Keratinocyte (primary cell): ENCODE measurements at regions not wholly inside any gene's neighbourhood (a gene's known extent, or its start where the extent isn't known, plus 50 kb on each side); places are given as distances from the start of the nearest gene placed in this dataset.

Source experiments
- DNase-seq: peaks from one replicate; pipeline ENCODE4 v3.0.0-alpha.2; 2011; ENCODE audit warnings: low read depth, missing footprints, low spot score
- FAIRE-seq: peaks from 2 replicates; lab custom pipeline; 2011; peaks lifted over from hg19 to GRCh38; lab: Jason Lieb, UNC
- H2AFZ ChIP-seq: 2 replicates; pipeline ENCODE4 v1.6.0; 2012; ENCODE audit warnings: low read length, control low read depth, inconsistent platforms; ENCODE audit not compliant: control insufficient read depth
- H3K27ac ChIP-seq: 2 replicates; pipeline ENCODE4 v1.5.1; 2011; ENCODE audit warnings: low read length; ENCODE audit not compliant: control insufficient read depth, insufficient read depth
- H3K27me3 ChIP-seq: 3 replicates; pipeline ENCODE4 v1.6.0; 2011; ENCODE audit warnings: low read length; ENCODE audit not compliant: control insufficient read depth, insufficient read depth; ENCODE audit errors: extremely low read depth
- H3K36me3 ChIP-seq, 2 experiments: 2 replicates in 1 of 2; 3 replicates in 1 of 2; pipeline ENCODE4 v1.5.1; 2011; ENCODE audit warnings: low read length in 2 of 2, mild to moderate bottlenecking in 1 of 2; ENCODE audit not compliant: control insufficient read depth in 2 of 2, insufficient read depth in 2 of 2; ENCODE audit errors: extremely low read depth in 1 of 2
- H3K4me1 ChIP-seq: 3 replicates; pipeline ENCODE4 v1.5.1; 2011; ENCODE audit warnings: low read length; ENCODE audit not compliant: control insufficient read depth, insufficient read depth; ENCODE audit errors: extremely low read depth
- H3K4me2 ChIP-seq: 3 replicates; pipeline ENCODE4 v1.6.0; 2011; ENCODE audit warnings: low read depth, low read length; ENCODE audit not compliant: control insufficient read depth, insufficient read depth; ENCODE audit errors: extremely low read depth
- H3K4me3 ChIP-seq, 3 experiments: fragments of 200-600 bp in 1 of 3; sonication (generic) in 1 of 3; 2 replicates in 2 of 3; 3 replicates in 1 of 3; pipeline ENCODE4 v1.5.1; 2011 to 2016; ENCODE audit warnings: low read length in 3 of 3, mild to moderate bottlenecking in 3 of 3, control low read depth in 2 of 3, inconsistent platforms in 1 of 3, low read depth in 1 of 3, mixed read lengths in 1 of 3, mixed run types in 1 of 3, moderate library complexity in 1 of 3; ENCODE audit not compliant: control insufficient read depth in 2 of 3, insufficient read depth in 2 of 3; ENCODE audit errors: extremely low read depth in 1 of 3
- H3K79me2 ChIP-seq: 2 replicates; pipeline ENCODE4 v1.6.0; 2012; ENCODE audit warnings: low read length; ENCODE audit not compliant: control insufficient read depth, insufficient read depth
- H3K9ac ChIP-seq: 3 replicates; pipeline ENCODE4 v1.6.0; 2011; ENCODE audit warnings: low read length; ENCODE audit not compliant: control insufficient read depth, insufficient read depth; ENCODE audit errors: extremely low read depth
- H3K9me1 ChIP-seq: 3 replicates; pipeline ENCODE4 v1.6.0; 2011; ENCODE audit warnings: low read length; ENCODE audit not compliant: control insufficient read depth, insufficient read depth; ENCODE audit errors: extremely low read depth
- H3K9me3 ChIP-seq: 2 replicates; pipeline ENCODE4 v1.5.1; 2012; ENCODE audit warnings: low read depth, low read length; ENCODE audit not compliant: control insufficient read depth
- H4K20me1 ChIP-seq: 3 replicates; pipeline ENCODE4 v1.6.0; 2011; ENCODE audit warnings: low read length; ENCODE audit not compliant: control insufficient read depth, insufficient read depth; ENCODE audit errors: extremely low read depth
- CTCF ChIP-seq, 3 experiments: IDR thresholded peaks in 1 of 3; conservative IDR thresholded peaks in 1 of 3; optimal IDR thresholded peaks in 1 of 3; 2 replicates in 2 of 3; 3 replicates in 1 of 3; pipeline versions ENCODE3 to v1.5.1; 2011; ENCODE audit warnings: low read length in 3 of 3, mild to moderate bottlenecking in 3 of 3, moderate library complexity in 2 of 3, control low read depth in 1 of 3, inconsistent platforms in 1 of 3; ENCODE audit not compliant: insufficient read depth in 2 of 3; ENCODE audit errors: extremely low read depth in 1 of 3
- EZH2 ChIP-seq: IDR thresholded peaks from one replicate; pipeline ENCODE4 v1.6.1; 2012; ENCODE audit warnings: inconsistent platforms, mild to moderate bottlenecking, low read length, moderate library complexity
- dilution Hi-C: fragments of 300-500 bp; cut with MboI; formaldehyde crosslinking; loops from one replicate; pipeline ENCODE4 v1.7.0; 2020; ENCODE audit warnings: low sequenced_read_pairs; ENCODE audit not compliant: extremely low pct_ligation_motif_present

GRCh38 chr2:143937723-143938350 is 582.1 kb downstream of the ZEB2 start:
- Histone ChIP-seq H2AFZ (peak overlapping the region; percentile 78), H3K4me3 (peak overlapping the region; percentile 43 to 75 (median 63)), H4K20me1 (no peaks in the 10 kb centered on the region), H3K36me3 (no peaks in the 10 kb centered on the region), H3K27me3 (peaks cover 7% of the 10 kb centered on the region), H3K27ac (no peak overlapping the region), H3K9me3 (no peaks in the 10 kb centered on the region), H3K9ac (peak overlapping the region; percentile 55), H3K4me2 (peak overlapping the region; percentile 88), H3K79me2 (no peaks in the 10 kb centered on the region), H3K9me1 (no peaks in the 10 kb centered on the region), H3K4me1 (peaks cover 3% of the 10 kb centered on the region)
- TF ChIP-seq CTCF (optimal IDR thresholded peaks at IDR 0.05 in 1 of 3, IDR thresholded peaks at IDR 0.05 in 1 of 3, conservative IDR thresholded peaks at IDR 0.05 in 1 of 3; ENCODE audit: extremely low read depth in 1 of 3, insufficient read depth in 2 of 3, low read length in 3 of 3) = no peak
- no peak for TF ChIP-seq EZH2
- peak; percentile 56 for FAIRE-seq
- no peak for DNase-seq
- dilution Hi-C loops = no loop called here

GRCh38 chr2:143936848-143937722 is 582.8 kb downstream of the ZEB2 start:
- H3K4me1 ChIP-seq = peaks cover 3% of the 10 kb centered on the region
- peak overlapping the region; percentile 55 for H3K9ac ChIP-seq
- H3K4me3 ChIP-seq = peak overlapping the region; percentile 43 to 75 (median 63)
- H3K27ac ChIP-seq = no peak overlapping the region
- dilution Hi-C loops = no loop called here
- no peaks in the 10 kb centered on the region for H3K9me3 ChIP-seq
- H3K36me3 ChIP-seq = no peaks in the 10 kb centered on the region
- no peaks in the 10 kb centered on the region for H4K20me1 ChIP-seq
- TF ChIP-seq EZH2 = peak; percentile 16
- no peak for TF ChIP-seq CTCF (optimal IDR thresholded peaks at IDR 0.05 in 1 of 3, IDR thresholded peaks at IDR 0.05 in 1 of 3, conservative IDR thresholded peaks at IDR 0.05 in 1 of 3; ENCODE audit: extremely low read depth in 1 of 3, insufficient read depth in 2 of 3, low read length in 3 of 3)
- peak overlapping the region; percentile 78 for H2AFZ ChIP-seq
- H3K4me2 ChIP-seq = peak overlapping the region; percentile 88
- H3K27me3 ChIP-seq = peaks cover 7% of the 10 kb centered on the region
- no peaks in the 10 kb centered on the region for H3K79me2 ChIP-seq
- no peak for DNase-seq
- no peaks in the 10 kb centered on the region for H3K9me1 ChIP-seq
- FAIRE-seq = no peak
